SK-N-SH treated with all-trans-retinoic acid at 6 μM for 48 hours (cell line): ENCODE measurements at regions not wholly inside any gene's neighbourhood (a gene's known extent, or its start where the extent isn't known, plus 50 kb on each side); places are given as distances from the start of the nearest gene placed in this dataset.

Source experiments
- GLIS3 ChIP-seq: fragments of 250-450 bp; sonication (Bioruptor Pico); IDR thresholded peaks from 2 replicates; pipeline ENCODE4 v1.5.0; 2020; ENCODE audit warnings: mild to moderate bottlenecking, moderate library complexity
- POU6F1 ChIP-seq: fragments of 250-450 bp; sonication (Bioruptor Pico); IDR thresholded peaks from 2 replicates; pipeline ENCODE4 v1.8.0; 2021; ENCODE audit warnings: low read depth, mild to moderate bottlenecking, moderate library complexity, borderline replicate concordance
- TOX ChIP-seq: fragments of 250-450 bp; sonication (Bioruptor Pico); IDR thresholded peaks from 2 replicates; pipeline ENCODE4 v1.8.0; 2021; ENCODE audit warnings: mild to moderate bottlenecking, moderate library complexity, borderline replicate concordance

GRCh38 chr7:131149429-131149773 lies 178.3 kb upstream of the MKLN1 start:
- no peak for TF ChIP-seq GLIS3 (CRISPR knock-in tag)
- TF ChIP-seq POU6F1 (CRISPR knock-in tag) = no peak
- TF ChIP-seq TOX (CRISPR knock-in tag) = no peak
